Nucleus accumbens (tissue), 56 donors: ENCODE measurements at regions not wholly inside any gene's neighbourhood (a gene's known extent, or its start where the extent isn't known, plus 50 kb on each side); places are given as distances from the start of the nearest gene placed in this dataset.
"Not testable (repeated sequence)": the region's sequence is repeated elsewhere in the genome, so short reads cannot be mapped to it uniquely, and the experiment has no call there.

Experiments used
- DNase-seq, 56 donors: peaks; one replicate each; lab custom pipeline; 2025; lab: John Stamatoyannopoulos, UW

DNA sequence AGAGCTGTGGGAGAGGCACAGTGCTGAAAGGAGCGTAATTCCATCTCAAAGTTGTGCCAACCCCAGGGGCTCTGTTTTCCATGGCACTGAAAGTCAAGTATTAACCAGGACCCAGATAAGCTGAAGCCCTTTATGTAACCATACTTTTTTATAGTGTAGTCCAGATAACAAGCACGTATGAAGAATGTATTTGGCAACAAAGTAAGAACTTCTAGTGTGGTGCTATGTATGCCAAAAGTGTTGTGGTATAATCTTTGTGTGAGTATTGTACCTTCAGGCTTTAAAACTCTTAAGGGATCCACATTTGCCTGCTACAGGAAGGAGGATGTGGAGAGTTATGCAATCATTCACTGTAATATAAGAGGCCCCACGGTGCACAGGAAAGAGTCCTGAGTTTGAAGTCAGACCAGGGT is 129.4 kb downstream of the IBTK start:
- no peak for DNase-seq

DNA sequence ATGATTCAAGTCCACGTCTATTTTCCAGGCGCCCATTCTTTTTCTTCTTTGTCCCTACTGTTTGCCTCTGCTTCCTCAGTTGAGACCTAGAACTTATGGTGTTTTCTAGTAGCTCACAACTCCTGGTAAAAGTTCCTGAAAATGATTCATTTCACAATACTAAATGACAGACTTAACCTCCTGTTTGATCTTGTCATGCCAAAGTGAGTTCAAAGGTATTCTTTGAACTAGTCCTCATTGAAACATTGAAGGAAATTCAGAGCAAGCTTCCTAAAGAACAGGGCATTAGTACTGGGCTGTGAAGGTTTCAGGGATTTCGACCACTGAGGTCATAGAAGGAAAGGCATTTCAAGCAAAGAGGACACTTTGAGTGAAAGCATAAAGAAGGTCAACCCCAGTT is 132.8 kb downstream of the IBTK start:
- no peak for DNase-seq

DNA sequence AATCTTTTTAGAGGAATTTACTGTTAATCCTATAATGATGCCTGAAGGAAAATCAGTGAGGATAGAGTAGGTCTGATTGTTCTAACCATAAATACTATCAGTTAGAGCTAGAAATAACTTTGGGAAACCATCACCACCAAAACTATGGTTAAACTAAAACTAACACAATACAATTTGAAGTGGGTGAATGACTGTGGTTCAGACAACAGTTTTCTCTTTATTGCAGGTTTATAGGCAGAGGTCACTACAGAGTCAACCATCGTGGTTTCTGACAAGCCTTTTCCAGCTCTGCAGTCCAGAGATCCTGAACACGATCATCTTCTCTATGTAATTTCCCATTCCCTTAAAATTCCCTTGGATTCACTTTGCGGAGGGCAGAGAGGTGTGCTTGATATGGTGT is 134.3 kb downstream of the IBTK start:
- no peak for DNase-seq

DNA sequence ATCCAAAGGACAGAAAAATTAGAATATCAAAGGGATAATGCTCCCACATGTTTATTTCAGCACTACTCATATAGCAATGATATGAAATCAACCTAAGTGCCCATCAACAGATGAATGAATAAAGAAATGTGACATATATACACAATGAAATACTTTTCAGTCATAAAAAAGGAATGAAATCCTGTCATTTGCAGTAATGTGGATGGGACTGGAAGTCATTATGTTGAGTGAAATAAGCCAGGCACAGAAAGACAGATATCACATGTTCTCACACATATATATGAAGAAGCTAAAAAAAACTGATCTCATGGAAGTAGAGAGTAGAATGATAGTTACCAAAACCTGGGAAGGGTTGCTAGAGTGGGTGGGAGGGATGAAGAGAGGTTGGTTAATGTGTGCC is 135.7 kb downstream of the IBTK start:
- DNase-seq: no peak

DNA sequence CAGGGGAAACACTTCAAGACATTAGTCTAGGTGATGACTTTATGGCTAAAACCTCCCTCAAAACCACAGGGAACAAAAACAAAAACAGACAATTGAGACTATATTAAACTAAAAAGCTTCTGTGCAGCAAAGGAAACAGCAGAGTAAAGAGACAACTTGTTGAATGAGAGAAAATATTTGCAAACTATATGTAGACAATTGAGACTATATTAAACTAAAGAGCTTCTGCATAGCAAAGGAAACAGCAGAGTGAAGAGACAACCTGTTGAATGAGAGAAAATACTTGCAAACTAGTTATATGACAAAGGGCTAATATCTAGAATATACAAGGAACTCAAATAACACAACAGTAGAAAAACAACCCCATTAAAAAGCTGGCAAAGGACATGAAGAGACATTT is 136.4 kb downstream of the IBTK start:
- no peak for DNase-seq

DNA sequence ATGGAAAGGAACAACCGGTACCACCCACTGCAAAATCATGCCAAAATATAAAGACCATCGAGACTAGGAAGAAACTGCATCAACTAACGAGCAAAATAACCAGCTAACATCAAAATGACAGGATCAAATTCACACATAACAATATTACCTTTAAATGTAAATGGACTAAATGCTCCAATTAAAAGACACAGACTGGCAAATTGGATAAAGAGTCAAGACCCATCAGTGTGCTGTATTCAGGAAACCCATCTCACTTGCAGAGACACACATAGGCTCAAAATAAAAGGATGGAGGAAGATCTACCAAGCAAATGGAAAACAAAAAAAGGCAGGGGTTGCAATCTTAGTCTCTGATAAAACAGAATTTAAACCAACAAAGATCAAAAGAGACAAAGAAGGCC is 144.4 kb downstream of the IBTK start:
- not testable (repeated sequence) for DNase-seq

DNA sequence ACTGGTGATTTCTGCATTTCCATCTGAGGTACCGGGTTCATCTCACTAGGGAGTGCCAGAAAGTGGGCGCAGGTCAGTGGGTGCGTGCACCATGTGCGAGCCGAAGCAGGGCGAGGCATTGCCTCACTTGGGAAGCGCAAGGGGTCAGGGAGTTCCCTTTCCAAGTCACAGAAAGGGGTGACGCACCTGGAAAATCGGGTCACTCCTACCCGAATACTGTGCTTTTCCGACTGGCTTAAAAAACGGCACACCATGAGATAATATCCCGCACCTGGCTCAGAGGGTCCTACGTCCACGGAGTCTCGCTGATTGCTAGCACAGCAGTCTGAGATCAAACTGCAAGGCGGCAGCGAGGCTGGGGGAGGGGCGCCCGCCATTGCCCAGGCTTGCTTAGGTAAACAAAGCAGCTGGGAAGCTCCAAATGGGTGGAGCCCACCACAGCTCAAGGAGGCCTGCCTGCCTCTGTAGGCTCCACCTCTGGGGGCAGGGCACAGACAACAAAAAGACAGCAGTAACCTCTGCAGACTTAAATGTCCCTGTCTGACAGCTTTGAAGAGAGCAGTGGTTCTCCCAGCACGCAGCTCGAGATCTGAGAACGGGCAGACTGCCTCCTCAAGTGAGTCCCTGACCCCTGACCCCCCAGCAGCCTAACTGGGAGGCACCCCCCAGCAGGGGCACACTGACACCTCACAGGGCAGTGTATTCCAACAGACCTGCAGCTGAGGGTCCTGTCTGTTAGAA is 146.0 kb downstream of the IBTK start:
- not testable (repeated sequence) for DNase-seq

DNA sequence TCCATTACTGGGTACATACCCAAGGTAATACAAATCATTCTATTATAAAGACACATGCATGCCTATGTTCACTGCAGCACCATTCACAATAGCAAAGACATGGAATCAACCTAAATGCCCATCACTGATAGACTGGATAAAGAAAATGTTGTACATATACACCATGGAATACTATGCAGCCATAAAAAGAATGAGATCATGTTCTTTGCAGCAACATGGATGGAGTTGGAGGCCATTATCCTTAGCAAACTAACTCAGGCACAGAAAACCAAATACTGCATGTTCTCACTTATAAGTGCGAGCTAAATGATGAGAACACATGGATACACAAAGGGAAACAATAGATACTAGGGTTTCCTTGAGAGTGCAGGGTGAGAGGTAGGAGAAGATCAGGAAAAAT is 146.8 kb downstream of the IBTK start:
- not testable (repeated sequence) for DNase-seq

DNA sequence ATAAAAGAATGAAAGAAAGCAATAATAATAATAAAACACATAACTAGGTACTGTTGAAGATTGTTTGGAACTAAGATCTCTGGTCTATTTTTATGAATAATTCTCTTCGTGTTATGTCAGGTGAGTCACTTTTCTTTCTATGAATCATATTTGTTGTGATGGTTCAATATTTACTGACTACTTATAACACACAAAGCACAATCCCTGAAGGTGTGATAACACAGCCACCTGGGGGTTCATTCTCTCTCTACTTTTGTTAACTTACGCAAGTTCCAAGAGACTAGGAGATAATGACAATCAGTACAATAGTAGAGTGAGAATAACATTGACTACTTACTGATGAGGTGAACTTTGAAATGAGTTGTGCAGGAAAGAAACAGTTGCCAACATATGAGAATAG is 149.9 kb downstream of the IBTK start:
- no peak for DNase-seq

DNA sequence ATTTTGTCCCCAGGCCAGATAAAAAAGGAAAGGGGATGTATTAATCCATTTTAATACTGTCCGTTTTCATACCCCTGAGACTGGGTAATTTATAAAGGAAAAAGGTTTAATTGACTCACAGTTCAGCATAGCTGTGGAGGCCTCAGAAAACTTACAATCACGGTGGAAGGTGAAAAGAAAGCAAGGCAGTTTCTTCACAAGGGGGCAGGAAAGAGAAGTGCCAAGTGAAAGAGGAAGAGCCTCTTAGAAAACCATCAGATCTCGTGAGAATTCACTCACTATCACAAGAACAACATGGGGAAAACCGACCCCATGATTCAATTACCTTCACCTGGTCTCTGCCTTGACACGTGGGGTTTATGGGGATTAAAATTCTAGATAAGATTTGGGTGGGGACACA is 152.5 kb downstream of the IBTK start:
- no peak for DNase-seq

DNA sequence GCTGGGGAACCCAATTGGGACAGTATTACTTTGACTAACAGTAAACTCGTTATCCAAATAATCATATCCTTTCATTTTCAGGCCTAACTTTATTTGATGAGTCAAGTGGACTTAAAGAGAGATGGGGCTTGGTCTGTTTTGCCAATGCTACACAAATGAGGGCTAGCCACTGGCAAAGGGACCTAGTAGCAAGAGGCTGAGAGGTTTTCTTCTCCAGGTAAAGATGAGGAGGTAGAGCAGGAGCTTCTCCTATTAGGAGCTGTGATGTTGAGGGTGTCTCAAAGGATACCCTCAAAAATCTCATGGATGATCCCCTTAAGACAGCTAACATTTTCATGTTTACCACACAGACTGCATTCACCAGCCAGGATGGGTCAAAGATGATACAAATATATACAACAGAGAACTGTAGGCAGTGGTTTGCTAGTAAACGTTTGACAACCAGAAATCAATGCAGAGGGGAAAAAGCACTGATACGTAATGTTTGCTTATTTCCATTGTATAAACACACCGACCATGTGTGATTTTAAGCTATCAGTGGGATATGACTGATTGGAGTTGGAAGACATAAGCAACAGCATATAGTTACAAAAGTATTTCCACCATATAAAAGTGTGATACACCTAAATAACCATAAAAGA is 153.3 kb downstream of the IBTK start:
- DNase-seq: no peak

DNA sequence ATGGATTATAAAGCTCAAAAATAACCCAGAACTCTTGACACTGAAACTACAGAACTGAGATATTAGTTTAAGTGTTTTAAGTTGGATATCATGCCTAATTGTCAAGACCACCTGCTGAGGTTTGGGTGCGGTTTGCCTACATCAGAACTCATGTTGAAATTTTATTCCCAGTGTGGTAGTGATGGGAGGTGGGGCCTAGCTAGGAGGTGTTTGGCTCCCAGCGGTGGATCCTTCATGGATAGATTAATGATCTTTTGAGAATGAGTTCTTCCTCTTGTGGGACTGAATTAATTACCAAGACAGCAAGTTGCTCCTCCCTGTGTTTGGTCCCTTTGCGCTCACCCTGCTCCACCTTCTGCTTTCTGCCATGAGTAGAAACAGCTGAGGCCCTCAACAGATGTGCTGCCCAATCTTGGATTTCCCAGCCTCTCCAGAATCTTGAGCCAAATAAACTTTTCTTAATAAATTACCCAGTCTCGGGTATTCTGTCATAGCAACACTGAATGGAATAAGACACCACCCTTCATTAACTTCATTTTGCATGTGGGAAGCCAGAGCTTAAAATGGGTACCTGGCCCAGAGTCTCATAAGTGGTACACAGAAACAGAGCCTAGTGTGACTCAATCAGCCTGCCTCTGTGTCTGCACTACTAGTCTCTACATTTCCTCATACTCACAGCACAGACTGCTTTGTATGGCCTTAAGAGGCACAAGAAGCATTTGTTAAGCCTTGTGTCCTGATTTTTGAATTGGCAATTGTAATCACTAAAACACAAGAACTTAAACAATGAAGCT is 158.4 kb downstream of the IBTK start:
- no peak for DNase-seq

DNA sequence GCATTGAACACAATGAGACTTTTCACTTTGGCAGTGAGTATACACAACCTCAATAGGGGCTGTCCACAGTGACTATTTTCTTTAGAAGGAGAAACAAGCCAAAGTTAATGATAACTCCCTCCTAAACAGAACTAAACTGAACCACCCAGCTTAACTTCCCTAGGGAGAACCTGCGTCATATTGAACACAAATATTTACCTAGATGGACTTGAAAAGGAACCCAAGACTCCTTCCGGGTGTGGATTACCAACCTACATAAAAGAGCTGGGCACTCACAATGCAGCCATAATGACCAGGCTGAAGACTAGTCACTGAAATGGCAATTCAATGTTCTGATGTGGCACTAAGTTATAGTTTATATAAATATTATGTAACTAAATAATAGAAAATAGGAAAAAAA is 160.6 kb downstream of the IBTK start:
- no peak for DNase-seq

DNA sequence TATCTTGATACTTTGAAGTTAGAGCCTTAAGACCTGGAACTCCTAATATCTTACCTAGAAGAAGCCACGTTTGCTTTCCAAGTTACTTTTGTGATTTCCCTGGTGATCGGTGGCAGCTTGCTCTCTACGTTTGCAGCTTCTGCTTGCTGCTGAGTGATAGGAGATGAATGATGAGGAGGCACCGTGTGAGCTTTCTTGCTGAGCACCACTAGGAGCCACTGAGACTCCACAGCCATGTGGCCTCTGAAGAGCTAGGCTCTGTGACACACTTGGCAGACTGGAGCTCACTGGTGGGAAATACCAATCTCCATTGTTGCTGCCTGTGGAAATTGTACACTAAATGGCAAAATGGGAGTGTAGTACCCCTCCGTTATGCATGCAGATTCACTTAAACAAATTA is 161.8 kb downstream of the IBTK start:
- no peak for DNase-seq

DNA sequence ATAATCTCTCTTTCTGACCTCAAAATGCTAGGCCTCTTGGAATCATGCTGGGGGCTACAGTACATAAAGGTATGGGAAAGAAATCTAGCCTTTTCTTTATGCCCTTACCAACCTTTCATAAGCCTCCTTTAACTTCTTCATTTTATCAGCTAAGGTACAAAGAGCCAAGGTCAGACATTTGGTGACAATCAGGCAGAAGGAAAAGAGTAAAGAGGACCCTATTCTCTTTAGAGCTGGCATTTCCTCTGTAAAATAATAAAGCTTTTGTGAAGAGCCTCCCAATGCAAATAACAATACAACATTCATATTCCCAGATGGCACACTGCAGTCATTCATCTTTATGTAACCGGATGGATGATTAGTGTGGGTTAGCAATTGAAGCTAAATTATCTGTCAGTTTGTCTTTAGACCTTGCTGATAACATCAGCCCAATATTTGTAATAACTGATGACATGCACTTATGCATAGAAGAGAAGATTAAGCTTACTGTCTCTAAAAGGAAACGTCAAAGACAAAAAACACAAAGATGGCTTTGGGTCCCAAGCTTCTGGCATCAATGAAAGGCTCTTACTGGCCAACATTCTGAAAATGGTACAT is 163.1 kb downstream of the IBTK start:
- DNase-seq: no peak

DNA sequence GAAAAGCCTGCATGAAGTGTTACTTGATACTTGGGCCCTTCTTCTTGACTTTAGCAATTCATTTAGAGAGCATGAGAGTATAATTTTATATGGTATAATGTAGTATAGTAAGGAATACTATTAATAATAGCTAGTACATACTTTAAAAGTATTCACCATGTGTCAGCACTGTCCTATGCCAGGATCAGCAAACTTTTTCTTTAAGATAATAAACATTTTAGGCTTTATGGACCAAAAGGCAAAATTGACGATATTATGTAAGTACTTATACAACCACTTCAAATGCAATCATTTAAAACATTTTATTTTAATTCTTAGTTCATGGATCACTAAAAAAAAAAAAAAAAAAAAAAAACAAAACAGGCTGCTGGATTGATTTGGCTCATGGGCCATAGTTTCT is 163.9 kb downstream of the IBTK start:
- DNase-seq: no peak

DNA sequence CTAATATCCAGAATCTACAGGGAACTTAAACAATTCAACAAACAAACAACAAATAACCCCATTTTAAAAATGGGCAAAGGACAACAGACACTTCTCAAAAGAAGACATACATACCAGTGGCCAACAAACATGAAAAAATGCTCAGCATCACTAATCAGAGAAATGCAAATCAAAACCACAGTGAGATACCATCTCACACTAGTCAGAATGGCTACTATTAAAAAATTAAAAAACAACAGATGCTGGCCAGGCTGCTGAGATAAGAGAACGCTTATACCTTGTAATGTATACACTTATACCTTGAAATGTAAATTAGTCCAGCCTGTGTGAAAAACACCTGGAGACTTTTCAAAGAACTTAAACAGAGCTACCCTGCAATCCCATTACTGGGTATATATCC is 166.8 kb downstream of the IBTK start:
- no peak for DNase-seq

DNA sequence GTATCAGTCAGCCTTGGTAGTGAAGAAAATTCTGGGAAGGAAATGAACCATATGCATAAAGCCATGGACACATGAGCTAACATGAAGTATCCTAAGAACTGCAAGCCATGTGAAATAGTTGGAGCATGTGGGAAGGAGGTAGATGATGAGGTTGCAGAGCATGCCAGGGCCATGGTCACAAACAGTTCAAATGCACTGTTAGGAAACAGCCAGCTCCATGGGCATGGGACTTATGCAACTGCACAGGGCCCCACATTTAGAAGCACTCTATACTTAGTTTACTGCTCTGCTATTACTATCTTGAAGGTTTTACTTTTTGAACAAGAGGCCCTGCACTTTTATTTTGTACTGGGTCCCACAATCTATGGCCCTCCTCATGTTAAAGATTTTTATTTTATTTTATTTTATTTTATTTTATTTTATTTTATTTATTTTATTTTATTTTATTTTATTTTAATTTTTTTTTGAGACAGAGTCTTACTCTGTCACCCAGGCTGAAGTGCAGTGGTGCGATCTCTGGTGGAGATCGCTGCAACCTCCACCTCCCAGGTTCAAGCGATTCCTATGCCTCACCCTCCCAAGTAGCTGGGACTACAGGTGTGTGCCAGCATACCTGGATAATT is 169.1 kb downstream of the IBTK start:
- DNase-seq: no peak

DNA sequence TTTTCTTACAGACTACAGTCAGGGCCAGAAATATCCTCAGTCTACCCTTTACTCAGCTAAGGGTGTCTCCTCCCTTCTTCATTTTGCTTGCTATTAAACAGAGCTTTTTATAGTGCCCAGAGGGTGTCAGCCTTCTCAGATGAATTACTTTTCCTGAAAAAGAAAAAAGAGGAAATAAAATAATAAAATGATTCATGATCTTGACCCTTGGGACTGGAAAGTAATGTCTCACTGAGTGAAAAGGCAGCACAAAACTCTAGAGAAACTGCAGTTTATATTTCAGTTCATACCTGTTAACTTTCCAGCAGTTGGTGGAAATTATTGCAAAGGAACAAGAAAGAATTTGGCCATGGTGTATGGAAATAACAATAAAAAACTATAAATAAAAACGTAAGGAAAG is 170.6 kb downstream of the IBTK start:
- no peak for DNase-seq

DNA sequence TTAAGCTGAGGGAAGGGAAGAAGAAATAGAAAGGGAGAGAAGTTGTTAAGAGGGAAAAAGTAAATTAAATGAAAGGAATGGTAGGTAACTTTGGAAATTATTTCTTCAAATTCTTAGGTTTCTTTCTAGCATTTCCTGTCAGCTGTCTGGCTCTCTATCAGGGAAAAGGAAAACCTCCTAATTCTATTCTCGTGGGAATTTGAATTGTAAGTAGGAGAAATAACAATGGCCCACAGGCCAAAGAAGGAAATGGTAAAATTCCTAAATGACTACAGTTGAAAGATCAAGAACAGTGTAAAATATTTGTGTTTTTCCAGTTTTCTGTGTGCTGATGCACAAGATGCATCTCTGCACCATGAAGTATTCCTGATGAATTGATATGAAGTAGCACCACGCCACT is 173.0 kb downstream of the IBTK start:
- no peak for DNase-seq

DNA sequence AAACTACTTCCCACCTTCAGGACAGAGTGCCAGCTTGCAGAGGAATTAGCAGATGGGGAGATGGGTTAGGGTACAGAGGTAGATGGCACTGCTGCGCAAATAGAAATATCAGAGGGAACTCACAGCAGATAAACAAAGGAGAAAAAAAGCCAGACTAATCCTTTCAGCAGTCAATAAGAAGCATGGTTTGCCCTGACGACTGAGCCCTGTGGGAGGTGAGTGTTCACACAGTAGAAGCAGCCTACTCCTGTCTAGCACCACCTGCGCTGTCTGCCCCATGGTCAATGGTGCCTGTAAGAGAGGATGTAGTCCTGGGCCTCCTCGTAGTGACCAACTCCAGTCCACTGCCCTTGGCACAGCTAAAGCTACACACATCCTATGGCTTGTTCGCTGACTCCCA is 174.1 kb downstream of the IBTK start:
- DNase-seq: no peak
